ENCODE measurements at regions not wholly inside any gene's neighbourhood (a gene's known extent, or its start where the extent isn't known, plus 50 kb on each side); places are given as distances from the start of the nearest gene placed in this dataset.
"Not testable (repeated sequence)": the region's sequence is repeated elsewhere in the genome, so short reads cannot be mapped to it uniquely, and the experiment has no call there.

DNA sequence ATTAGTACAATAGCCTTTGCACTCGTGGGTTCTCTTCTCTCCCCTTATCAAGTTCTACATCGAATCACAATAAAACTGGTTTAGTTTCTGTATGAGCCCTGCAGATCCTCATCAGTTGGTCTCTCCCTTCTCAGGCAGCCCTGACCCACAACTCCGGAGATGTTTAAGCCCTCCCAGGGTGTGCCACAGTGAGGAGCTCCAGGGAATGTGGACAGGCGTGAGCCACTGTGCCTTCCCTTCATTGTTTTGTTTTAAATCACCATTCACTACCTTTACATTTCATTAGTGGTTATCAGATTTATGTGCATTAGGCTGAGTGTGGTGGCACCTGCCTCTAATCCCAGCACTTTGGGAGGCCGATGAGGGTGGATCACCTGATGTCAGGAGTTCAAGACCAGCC, 133.2 kb downstream of the LARP7 start:
- no peak for DNase-seq (ENCODE audit: low read depth, low spot score)

DNA sequence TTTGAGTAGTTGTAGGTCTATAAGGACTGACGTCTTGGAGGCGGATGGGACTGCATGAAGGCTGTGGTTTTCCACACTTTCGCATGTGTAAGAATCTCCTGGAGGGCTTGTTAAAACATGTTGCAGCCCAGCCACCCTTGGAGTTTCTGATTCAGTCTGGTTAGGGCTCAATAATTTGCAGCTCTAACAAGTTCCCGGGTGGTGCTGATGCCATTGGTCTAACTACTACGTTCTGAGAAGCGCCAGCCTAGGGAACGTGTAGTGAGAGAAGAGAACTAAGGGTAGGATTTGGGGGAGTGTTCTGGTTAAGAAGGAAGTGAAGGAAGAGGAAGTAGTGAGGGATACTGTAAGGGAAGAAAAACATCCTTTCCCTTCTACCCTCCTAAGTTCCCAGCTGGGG, 138.9 kb downstream of the LARP7 start:
- no peak for DNase-seq (ENCODE audit: low read depth, low spot score)

DNA sequence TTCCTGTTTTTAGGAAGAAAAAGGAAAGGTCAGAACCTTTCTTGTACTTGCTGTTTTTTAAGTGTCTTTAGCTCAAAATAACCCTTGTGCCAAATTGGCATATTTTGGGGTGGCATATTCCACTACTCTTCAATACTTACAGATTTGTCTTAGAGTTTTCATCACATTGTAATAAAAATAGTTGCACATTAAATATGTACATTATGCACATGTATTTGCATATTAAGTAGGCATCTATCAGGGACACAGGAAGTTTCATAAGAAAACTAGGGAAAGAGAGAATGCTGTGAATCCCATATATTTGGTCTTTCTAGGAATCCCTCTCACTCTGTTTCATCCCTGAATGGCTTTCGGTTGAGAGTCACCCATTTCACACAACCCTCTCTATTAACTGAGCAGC, 139.6 kb downstream of the LARP7 start:
- no peak for DNase-seq (ENCODE audit: low read depth, low spot score)

DNA sequence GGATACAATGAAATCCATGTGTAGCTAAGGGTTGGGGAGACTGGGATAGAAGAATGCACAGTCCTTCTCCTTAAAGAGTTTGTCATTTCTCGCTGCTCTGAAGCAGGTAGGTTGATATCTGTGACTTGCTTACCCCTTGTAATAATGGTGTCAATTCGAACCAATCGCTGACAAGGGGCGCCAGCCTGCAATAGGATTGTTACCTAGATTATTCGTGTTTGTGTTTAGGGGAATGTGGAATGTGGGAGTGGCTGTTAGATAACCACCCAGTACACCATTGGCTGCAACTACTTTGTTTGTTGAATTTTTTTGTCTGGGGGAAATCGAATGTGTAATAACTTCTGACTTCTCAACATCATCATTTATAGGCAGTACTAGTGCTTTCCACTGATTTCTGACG, 141.6 kb downstream of the LARP7 start:
- peak; percentile 5 for DNase-seq (ENCODE audit: low read depth, low spot score)

DNA sequence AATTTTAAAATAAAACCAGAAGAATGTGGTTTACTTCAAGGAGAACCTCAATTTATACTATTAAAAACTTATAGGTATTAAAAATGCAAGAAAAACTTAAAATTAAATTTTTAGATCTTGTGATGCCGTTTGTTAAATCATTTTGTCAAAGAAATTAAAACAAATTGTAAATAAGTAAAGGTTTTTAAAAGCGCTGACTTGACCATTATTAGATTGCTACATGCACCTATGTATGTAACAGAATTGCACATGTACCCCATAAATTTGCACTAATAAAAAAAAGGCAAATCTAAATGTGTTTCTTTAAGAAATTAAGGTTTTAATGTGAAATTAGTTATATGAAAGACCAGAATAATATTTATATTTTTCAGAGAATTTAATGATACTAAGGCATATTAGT, 156.1 kb downstream of the LARP7 start:
- DNase-seq (ENCODE audit: low read depth, low spot score) = no peak

DNA sequence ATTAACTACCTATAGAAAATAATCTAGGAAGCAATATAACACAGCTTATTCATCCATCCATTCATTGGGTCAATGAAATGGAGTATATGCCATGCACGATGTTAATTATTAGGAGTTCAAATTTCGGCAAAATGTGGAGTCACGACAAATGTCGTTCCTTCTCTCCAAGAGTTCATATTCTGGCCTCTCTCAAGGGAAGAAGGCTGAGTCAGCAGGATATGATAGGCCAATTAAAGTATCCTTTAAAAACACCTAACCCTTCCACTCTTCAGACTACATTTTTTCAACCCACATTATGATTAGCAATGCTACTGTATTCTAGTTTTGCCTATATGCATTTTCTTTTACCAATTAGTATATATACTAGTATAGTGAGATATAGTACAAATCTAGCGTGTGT, 163.1 kb downstream of the LARP7 start:
- no peak for DNase-seq (ENCODE audit: low read depth, low spot score)

DNA sequence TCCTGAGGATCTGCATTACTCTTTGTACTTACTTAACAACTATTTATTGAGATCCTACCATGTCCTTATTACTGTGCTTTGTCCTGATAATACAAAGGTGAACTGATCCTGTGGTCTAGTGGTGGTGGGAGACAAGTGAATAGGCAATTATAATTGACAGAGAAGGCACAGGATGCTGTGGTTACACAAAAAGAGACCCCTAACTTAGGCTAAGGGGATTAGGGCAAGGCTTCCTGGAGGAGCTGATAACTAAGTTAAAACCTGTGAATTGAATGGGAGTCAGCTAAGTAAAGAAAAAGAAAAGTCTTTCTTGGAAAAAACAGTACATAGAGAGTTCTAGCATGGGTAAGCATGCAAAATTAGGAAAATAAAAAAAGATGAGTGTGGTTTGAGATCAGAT, 164.4 kb downstream of the LARP7 start:
- DNase-seq (ENCODE audit: low read depth, low spot score) = no peak

DNA sequence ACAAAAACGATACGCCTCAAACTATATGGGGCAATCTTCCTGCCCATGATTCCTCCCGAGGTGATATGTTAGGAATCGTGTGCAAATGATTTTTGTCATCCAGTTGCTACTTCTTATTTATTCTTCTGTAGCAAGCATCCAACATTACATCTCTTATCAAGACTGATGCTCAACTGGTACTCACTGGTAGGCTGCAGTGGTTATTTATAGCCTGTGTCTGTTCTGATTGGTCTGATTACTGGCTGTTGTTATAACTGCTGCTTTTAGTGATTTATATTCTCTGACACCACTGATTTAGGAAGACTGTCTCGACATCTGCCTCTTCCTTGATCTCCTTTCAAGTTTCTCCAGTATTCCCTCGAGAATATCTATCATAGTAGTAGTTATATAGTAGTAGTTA, 165.8 kb downstream of the LARP7 start:
- no peak for DNase-seq (ENCODE audit: low read depth, low spot score)

DNA sequence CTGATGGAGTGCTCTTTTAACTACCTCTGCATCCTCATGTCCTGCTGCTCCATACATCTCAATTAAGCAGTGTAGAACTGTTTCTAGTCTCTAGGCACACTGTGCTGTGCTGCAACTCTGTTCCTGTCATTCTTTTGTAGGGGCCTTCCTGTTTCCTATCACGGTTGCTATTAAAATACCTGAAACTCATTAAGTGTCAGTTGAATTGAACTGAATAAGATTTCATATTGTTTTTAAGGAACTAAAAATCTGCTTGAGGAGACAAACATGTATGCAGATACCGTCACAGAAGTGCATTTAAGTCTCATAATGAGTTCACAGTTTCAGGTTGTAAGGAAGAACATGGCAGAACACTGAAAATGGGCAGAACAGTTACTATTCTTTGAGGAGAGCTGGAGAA, 170.1 kb downstream of the LARP7 start:
- DNase-seq (ENCODE audit: low read depth, low spot score) = no peak

DNA sequence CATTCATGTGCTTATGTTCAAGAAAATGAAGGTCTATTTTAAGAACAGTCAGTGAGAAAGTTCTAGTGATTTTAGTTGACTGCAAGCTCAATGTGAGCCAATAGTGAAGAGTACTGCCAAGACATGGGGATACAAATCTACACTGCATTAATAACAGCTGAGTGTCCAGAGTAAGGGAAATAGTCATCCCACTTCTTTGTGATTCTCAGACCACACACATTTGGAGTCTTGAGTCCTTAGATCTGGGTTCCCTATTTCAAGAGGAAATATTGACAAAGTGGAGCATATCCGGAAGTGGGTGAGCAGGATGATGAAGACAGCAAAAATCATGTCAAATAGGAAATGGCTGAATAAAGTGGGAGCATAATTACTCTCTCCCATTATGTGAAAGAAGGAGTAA, 171.1 kb downstream of the LARP7 start:
- DNase-seq (ENCODE audit: low read depth, low spot score) = no peak

DNA sequence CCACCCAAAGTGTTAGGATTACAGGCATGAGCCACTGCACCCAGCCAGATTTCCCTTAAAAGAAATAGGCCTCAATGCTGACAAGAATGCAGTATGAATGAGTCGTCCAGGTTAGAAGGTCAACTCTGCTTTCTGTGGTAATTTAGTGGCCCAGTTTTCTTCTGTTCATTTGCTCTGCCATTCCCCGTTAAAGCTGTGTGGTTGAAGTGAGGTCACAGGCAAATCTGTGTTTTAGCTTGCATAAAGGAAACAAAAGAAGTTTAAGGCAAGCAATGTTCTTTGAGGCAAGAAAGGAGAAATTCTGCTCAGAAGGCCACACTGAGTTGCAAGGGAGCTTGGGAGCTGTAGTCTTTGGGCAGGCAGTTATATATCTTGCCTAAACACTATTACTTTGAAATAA, 176.8 kb downstream of the LARP7 start:
- peak; percentile 58 for DNase-seq (ENCODE audit: low read depth, low spot score)

DNA sequence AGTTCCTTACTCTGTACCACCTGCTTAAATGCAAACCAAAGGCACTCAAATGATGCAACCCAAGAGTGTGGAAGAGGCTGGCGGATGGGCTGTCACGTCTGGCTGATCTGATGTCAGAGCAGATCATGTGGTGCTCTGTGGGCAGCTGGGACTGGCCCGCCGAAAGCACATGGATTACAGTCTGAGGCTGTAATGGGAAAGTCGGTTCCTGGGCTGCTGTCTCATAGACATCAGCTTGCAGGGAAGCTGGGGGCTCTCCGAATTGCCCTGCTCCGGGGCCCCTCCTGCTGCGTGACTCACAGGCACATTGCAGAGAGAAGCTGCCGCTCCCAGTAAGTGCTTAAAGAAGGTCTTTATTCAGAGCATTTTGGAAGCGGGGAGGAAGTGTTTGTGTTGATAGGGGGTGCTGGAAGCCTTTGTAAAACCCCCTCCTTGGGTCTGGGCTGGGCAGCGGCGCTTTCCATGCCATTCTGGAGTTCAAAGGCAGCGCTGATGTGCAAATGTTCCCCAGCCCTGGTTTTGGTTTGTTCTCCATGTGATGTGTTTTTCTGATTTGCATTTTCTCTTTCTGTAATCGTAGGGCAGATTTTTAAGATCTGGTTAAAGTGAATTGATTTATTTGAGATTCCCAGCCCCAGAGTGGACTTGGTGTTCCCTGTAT, 181.1 kb downstream of the LARP7 start:
- peak; percentile 92 for DNase-seq (ENCODE audit: low read depth, low spot score)

DNA sequence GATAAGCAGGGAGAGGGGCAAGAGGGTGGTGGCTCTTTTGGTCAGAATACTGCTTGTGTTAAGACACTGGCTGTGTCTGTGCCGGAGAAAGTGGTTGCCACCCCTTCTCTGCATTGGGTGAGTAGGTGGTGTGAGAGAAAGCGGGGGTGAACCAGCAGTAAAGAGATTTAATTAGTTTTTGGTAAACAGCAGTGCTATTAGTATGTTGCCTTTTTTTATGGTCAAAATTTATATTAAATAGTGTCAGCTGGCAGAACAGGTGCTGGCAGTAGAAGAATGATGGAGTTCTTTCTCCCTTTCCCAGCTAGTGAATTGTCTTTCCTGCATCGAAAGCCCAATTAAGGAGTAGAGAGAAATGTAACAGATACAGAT, 181.6 kb downstream of the LARP7 start:
- DNase-seq (ENCODE audit: low read depth, low spot score) = no peak

DNA sequence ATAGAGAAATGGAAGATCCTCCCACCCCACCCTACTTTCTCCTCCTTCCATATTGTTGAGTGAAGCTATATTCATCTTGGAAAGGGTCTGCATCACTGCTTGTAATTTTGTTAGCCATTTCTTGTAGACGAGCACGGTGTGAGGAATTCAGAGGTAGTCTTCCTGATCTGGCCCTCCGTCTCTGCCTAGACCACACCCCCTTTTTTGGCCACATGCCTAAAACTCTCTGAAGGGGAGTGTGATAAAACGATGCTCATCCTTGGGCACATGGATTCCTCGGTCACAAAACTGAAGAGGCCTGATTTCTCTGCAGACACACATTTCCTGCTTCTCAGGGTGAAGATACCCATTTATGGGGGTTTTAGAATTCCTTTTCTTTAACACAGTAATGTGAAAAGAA, 182.8 kb downstream of the LARP7 start:
- no peak for DNase-seq (ENCODE audit: low read depth, low spot score)

DNA sequence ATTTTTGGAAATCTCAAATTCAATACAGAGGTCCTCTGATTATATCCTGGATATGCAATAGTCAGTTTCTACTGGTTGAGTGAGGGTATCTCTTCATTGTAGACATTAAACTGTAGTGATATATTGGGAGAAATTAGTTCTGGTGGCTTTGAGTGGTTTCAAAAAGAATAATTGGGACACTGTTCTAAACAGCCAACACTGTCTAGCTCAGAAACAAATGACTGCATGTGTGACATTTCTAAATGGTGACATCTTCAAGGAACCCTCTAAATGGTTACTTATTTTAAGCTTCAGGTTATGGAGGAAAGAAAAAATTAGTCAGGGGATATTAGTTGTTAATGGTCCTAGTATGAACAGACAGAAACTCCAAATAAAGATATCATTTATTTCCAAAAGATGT, 186.2 kb downstream of the LARP7 start:
- DNase-seq (ENCODE audit: low read depth, low spot score) = no peak

DNA sequence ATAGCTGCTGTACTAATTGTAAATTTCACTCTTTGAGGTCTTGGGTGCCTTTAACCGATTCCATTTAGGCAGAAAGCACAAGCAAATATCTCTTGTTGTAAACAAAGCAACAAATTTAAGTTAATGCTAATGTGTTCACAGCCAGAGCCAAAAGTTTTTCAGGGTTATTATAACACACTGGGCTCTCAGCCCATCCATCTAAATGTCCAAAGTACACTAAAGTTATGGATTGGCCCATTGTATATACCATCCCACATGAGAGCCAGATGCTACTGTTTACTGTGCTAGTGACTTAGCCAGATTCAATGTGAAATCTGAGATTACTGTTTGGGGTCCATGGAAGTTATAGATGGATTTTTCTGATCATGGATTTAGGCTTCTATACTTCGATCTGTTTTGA, 186.7 kb downstream of the LARP7 start:
- DNase-seq (ENCODE audit: low read depth, low spot score) = no peak

DNA sequence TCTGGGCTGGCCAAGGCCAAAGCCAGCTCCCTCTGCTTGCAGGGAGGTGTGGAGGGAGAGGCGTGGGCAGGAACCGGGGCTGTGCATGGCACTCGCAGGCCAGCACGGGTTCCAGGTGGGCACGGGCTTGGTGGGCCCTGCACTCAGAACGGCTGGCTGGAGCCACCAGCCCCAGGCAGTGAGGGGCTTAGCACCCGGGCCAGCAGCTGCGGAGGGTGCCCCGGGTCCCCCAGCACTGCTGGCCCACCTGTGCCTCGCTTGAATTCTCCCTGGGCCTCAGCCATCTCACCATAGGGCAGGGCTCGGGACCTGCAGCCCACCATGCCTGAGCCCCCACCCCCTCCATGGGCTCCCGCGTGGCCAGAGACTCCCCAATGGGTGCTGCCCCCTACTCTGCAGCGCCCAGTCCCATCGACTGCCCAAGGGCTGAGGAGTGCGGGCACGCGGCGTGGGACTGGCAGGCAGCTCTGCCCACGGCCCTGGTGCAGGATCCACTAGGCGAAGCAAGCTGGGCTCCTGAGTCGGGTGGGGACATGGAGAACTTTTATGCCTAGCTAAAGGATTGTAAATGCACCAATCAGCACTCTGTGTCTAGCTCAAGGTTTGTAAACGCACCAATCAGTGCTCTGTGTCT, 193.9 kb downstream of the LARP7 start:
- DNase-seq (ENCODE audit: low read depth, low spot score) = no peak

DNA sequence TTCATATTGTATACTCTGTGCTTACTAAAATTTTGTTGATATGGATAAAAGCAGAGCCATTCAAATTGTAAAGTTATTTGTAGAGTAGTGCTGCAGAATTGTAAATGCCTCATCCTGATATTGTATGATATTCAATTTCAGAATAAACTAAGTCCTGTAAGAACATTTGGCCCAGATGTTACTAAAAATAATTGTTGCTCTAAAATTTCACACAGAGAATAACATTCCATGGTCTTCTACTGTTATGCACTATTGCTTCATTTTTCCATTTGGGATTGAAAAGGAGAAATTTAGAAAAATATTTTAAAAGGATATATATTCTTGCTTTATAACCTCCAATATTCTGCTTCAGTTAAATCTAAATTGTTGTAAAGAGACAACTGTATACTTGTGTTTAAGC, 195.6 kb downstream of the LARP7 start:
- no peak for DNase-seq (ENCODE audit: low read depth, low spot score)

DNA sequence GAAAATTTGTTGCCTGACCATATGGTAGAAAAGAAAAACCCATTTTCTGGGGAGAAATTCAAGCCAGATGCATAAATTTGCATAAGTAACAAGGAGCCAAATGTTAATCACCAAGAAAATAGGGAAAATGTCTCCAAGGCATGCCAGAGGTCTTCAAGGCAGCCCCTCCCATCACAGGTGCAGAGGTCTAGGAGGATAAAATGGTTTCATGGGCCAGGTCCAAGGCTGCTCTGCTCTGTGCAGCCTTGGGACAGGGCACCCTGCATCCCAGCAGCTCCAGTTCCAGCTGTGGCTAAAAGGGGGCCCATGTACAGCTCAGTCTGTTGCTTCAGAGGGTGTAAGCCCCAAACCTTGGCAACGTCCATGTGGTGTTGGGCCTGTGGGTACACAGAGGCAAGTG, 200.0 kb downstream of the LARP7 start:
- no peak for DNase-seq (ENCODE audit: low read depth, low spot score)

DNA sequence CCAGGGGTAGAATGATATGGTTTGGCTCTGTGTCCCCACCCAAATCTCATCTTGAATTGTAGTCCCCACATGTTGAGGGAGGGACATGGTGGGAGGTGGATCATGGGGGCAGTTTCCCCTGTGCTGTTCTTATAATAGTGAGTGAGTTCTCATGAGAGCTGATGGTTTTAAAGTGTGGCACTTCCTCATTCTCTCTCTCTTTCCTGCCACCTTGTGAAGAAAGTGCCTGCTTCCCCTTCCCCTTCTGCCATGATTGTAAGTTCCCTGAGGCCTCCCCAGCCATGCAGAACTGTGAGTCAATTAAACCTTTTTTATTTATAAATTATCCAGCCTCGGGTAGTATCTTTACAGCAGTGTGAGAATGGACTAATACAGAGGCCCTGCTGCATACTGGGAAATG, 201.1 kb downstream of the LARP7 start:
- DNase-seq (ENCODE audit: low read depth, low spot score) = not testable (repeated sequence)

DNA sequence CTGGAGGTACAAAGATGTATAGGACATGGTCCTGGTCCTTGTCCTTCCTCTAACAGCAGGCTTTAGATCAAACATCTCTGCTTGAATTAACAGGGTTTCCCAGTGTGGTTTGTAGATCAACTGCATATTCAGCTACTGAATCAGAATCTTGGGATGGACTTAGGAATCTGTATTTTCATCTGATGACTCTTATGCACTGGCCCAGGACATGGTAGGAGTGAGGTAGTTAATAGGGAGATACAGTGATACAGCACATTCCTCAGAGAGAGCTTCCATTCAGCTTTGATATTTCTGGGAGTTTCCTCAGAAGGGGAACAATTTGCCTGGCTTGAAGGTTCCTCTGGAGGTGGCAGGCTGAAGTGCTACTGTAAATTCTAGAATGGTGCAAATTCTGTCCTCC, 203.1 kb downstream of the LARP7 start:
- peak; percentile 53 for DNase-seq (ENCODE audit: low read depth, low spot score)

DNA sequence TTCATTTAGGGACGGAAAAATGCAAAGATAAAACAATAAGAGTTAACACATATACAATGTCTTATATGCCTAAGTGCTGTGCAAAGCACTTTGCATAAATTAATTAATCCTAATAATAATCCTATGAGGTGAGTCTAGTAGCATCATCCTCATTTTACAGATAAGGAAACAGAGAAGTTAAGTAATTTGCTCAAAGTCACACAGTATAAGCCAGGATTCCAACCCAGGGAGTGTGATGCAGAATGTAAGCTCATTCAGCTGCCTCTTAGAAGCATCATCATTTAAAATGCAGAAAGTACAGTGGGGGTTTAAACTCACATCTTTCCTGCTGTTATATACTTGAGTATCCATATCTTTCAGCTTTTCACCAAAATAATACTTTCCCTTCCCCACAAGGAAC, 203.7 kb downstream of the LARP7 start:
- no peak for DNase-seq (ENCODE audit: low read depth, low spot score)

DNA sequence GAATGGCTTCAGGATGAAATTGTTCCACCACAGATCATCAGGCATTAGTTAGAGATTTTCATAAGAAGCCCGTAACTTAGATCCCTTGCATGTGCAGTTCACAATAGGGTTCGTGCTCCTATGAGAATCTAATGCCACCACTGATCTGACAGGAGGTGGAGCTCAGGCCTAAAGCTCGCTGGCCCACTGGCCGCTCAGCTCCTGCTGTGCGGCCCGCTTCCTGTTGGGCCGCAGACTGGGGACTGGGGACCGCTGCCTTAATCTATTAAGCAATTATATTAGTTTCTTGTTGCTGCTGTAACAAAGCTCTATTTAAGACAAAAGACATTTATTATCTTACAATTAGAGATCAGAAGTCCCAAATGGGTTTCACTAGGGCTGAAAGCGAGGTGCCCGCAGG, 205.6 kb downstream of the LARP7 start:
- DNase-seq (ENCODE audit: low read depth, low spot score) = no peak

DNA sequence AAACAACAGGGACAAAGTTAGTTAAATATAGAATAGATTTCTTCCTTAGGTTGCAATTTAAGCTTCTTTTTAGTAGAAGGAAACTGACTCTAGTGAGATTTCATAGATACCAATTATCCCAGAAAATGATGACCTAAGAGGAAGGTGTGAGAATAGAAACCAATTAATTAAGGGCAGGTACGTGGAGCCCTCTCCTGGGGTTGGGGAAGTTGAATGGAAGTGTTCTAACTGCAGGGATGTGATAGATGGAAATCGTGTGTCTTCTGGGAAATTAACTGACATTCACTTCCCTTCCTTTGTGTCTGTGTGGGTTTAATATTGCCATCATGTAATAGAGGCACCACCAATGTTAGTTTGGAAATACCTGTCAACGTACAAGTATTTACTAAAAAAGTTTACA, 204.1 kb upstream of the ANK2 start:
- no peak for DNase-seq (ENCODE audit: low read depth, low spot score)
